HepG2 (cell line): ENCODE measurements at regions not wholly inside any gene's neighbourhood (a gene's known extent, or its start where the extent isn't known, plus 50 kb on each side); places are given as distances from the start of the nearest gene placed in this dataset.

ENCODE experiments used
- ATAC-seq: fragments of 200-7000 bp; cut with Tn5 transposase; 3 replicates; pipeline ENCODE4 v1.9.1; 2020; ENCODE audit warnings: mild to moderate bottlenecking, moderate library complexity
- BruUV-seq: library from RNA; stranded (reverse); fragments of 400-500 nt; replicated peaks from 2 replicates; lab custom pipeline; 2021; lab: Mats Ljungman, UMichigan
- CTCF ChIA-PET: fragments of 300-600 bp; formaldehyde crosslinking; extraction: SDS; loops from one replicate; lab custom pipeline; 2021; ENCODE audit warnings: low total read pairs, inconsistent platforms, low intra/inter-chr PET ratio; lab: Yijun Ruan, JAX
- POLR2A ChIA-PET: fragments of 350-600 bp; sonication (Branson Sonifier 250); formaldehyde crosslinking; loops from one replicate; lab custom pipeline; 2020; ENCODE audit warnings: antibody characterized with exemption, inconsistent platforms; lab: Yijun Ruan, JAX
- DNase-seq: peaks from one replicate; pipeline ENCODE4 v3.0.0-alpha.2; 2015; ENCODE audit warnings: low spot score
- FAIRE-seq: peaks from 3 replicates; lab custom pipeline; 2011; peaks lifted over from hg19 to GRCh38; lab: Jason Lieb, UNC
- H2AFZ ChIP-seq: one replicate; pipeline ENCODE4 v1.6.1; 2011; ENCODE audit warnings: low read length, inconsistent platforms
- H3K27ac ChIP-seq: fragments of 300-600 bp; 3 replicates; pipeline ENCODE4 v1.8.0; 2011; ENCODE audit warnings: mixed run types, mild to moderate bottlenecking, mixed read lengths, low read length, inconsistent platforms; ENCODE audit not compliant: insufficient read depth; ENCODE audit errors: extremely low read length
- H3K27me3 ChIP-seq, 2 experiments: fragments of 200-600 bp in 1 of 2; 2 replicates in 1 of 2; 3 replicates in 1 of 2; pipeline versions ENCODE4 v1.6.0 to v1.8.0; 2011; ENCODE audit warnings: low read length in 2 of 2, mild to moderate bottlenecking in 2 of 2, moderate library complexity in 2 of 2, inconsistent platforms in 1 of 2; ENCODE audit not compliant: insufficient read depth in 2 of 2, control insufficient read depth in 1 of 2
- H3K36me3 ChIP-seq, 2 experiments: fragments of 200-600 bp in 1 of 2; replicated peaks in 1 of 2; 2 replicates in 1 of 2; 3 replicates in 1 of 2; pipeline versions ENCODE4 v1.5.1 to v1.8.0; 2011; ENCODE audit warnings: low read length in 2 of 2, inconsistent platforms in 1 of 2; ENCODE audit not compliant: insufficient read depth in 2 of 2, control insufficient read depth in 1 of 2
- H3K4me1 ChIP-seq: 2 replicates; pipeline ENCODE4 v1.5.1; 2012; ENCODE audit warnings: low read length, inconsistent platforms; ENCODE audit not compliant: insufficient read depth
- H3K4me2 ChIP-seq: 2 replicates; pipeline ENCODE4 v1.6.0; 2011; ENCODE audit warnings: low read depth, low read length, inconsistent platforms
- H3K4me3 ChIP-seq, 3 experiments: fragments of 200-600 bp in 1 of 3; sonication (generic), shearing (Covaris generic) in 1 of 3; replicated peaks in 1 of 3; 2 replicates each; pipeline ENCODE4 v1.5.1; 2011 to 2016; ENCODE audit warnings: low read length in 3 of 3, inconsistent platforms in 2 of 3, low read depth in 2 of 3, mild to moderate bottlenecking in 2 of 3, control low read depth in 1 of 3, mixed read lengths in 1 of 3; ENCODE audit not compliant: insufficient read depth in 1 of 3
- H3K79me2 ChIP-seq: one replicate; pipeline ENCODE4 v1.6.1; 2011; ENCODE audit warnings: low read length, inconsistent platforms; ENCODE audit not compliant: insufficient read depth
- H3K9ac ChIP-seq: 2 replicates; pipeline ENCODE4 v1.6.0; 2011; ENCODE audit warnings: mild to moderate bottlenecking, low read depth, low read length, inconsistent platforms; ENCODE audit not compliant: insufficient read depth
- H3K9me3 ChIP-seq: 2 replicates; pipeline ENCODE4 v1.5.1; 2012; ENCODE audit warnings: mild to moderate bottlenecking, low read length
- H4K20me1 ChIP-seq: 2 replicates; pipeline ENCODE4 v1.6.0; 2011; ENCODE audit warnings: inconsistent platforms, mild to moderate bottlenecking, low read length, moderate library complexity; ENCODE audit not compliant: insufficient read depth
- BRCA1 ChIP-seq: sonication (generic); formaldehyde crosslinking; IDR thresholded peaks from 2 replicates; pipeline ENCODE4 v1.4.0; 2020; ENCODE audit warnings: missing genetic modification reagents
- CEBPB ChIP-seq: IDR thresholded peaks from 2 replicates; pipeline ENCODE4 v1.6.1; 2011; ENCODE audit warnings: low read depth, low read length, improper control_type of control experiment, borderline replicate concordance
- HNRNPK ChIP-seq: fragments of 200-400 bp; formaldehyde crosslinking; IDR thresholded peaks from 2 replicates; pipeline ENCODE4 v1.6.1; 2018; ENCODE audit warnings: low read length, low read depth, moderate library complexity, mild to moderate bottlenecking; ENCODE audit not compliant: poor library complexity, severe bottlenecking
- KDM1A ChIP-seq: IDR thresholded peaks from 2 replicates; pipeline ENCODE4 v1.6.1; 2016; ENCODE audit warnings: missing compliant biosample characterization
- MAFF ChIP-seq: IDR thresholded peaks from 2 replicates; pipeline ENCODE4 v1.6.1; 2011; ENCODE audit warnings: low read depth, low read length, improper control_type of control experiment
- MAFK ChIP-seq, 2 experiments: IDR thresholded peaks in 1 of 2; conservative IDR thresholded peaks in 1 of 2; 2 replicates each; pipeline ENCODE4 v1.6.1; 2011; ENCODE audit warnings: improper control_type of control experiment in 2 of 2, low read length in 2 of 2
- NFYC ChIP-seq: IDR thresholded peaks from 2 replicates; pipeline ENCODE4 v1.6.1; 2016; ENCODE audit warnings: missing genetic modification reagents, missing compliant biosample characterization
- ZBTB38 ChIP-seq: sonication (generic); formaldehyde crosslinking; IDR thresholded peaks from 2 replicates; pipeline ENCODE4 v1.5.1; 2020; ENCODE audit warnings: mild to moderate bottlenecking, missing genetic modification reagents
- ZBTB8A ChIP-seq: sonication (generic); formaldehyde crosslinking; IDR thresholded peaks from 2 replicates; pipeline ENCODE4 v1.4.0; 2020; ENCODE audit warnings: mild to moderate bottlenecking, low read depth, missing genetic modification reagents, borderline replicate concordance
- ZFP36L2 ChIP-seq: sonication (generic); formaldehyde crosslinking; IDR thresholded peaks from 2 replicates; pipeline ENCODE4 v1.4.0; 2020; ENCODE audit warnings: missing genetic modification reagents
- ZNF274 ChIP-seq: sonication (generic); formaldehyde crosslinking; IDR thresholded peaks from 2 replicates; pipeline ENCODE4 v1.5.1; 2020; ENCODE audit warnings: mild to moderate bottlenecking, missing genetic modification reagents
- ZNF33A ChIP-seq: sonication (generic); formaldehyde crosslinking; IDR thresholded peaks from 2 replicates; pipeline ENCODE4 v1.5.1; 2020; ENCODE audit warnings: missing genetic modification reagents, mild to moderate bottlenecking, moderate library complexity, borderline replicate concordance
- ZNF530 ChIP-seq: sonication (generic); formaldehyde crosslinking; IDR thresholded peaks from 2 replicates; pipeline ENCODE4 v1.5.0; 2020; ENCODE audit warnings: low read depth, mild to moderate bottlenecking, missing genetic modification reagents
- ZNF619 ChIP-seq: sonication (generic); formaldehyde crosslinking; IDR thresholded peaks from 2 replicates; pipeline ENCODE4 v1.4.0; 2020; ENCODE audit warnings: mild to moderate bottlenecking, missing genetic modification reagents
- WGBS: methylation state at CpG from one replicate; pipeline ENCODE4 v1.1.6; 2017; ENCODE audit warnings: low lambda C conversion rate; 5-methylcytosine and 5-hydroxymethylcytosine counted together
- in situ Hi-C: cut with HindIII; loops from 2 replicates; pipeline ENCODE4 v1.10.0; 2017; ENCODE audit warnings: low pct_unique_long_range_greater_than_20kb; ENCODE audit not compliant: extremely low pct_ligation_motif_present
- intact Hi-C: fragments of 100-400 bp; cut with micrococcal nuclease; formaldehyde crosslinking; loops from one replicate; pipeline ENCODE4 v1.10.0; 2022; ENCODE audit not compliant: unreplicated experiment
- TF ChIP-seq, protein P1 (sequence below): sonication (generic); formaldehyde crosslinking; IDR thresholded peaks from 2 replicates; pipeline ENCODE4 v1.9.0; 2022; ENCODE audit warnings: missing genetic modification reagents, mild to moderate bottlenecking, borderline replicate concordance
- TF ChIP-seq, protein P2 (sequence below): IDR thresholded peaks from 2 replicates; pipeline ENCODE4 v1.6.1; 2016; ENCODE audit warnings: mild to moderate bottlenecking

DNA sequence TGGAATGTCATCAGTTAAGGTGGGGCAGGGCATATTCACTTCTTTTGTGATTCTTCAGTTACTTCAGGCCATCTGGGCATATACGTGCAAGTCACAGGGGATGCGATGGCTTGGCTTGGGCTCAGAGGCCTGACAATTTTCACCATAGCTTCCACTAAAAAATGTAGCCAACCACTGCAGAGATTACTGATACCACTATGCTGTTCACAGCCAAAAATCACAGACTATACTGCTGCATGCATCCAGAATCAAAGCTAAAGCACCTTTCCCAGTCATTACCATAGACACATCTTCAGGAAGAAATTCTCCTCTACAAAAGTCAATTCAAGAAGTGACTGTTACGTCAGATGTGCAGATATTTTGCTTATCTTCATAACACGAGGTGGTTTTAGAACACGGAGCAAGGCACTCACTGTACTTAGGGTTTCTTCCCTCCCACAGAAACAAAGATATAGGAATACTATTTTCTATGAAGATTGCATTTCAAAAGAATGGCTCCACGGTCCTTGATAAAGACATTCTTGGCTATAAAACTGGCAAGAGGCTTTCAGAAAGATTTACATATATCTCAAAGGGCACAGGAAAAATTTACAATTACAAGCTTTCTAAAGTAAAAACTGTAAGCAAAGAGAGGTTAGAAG, 1556.6 kb upstream of the PRR20A start:
- TF ChIP-seq ZBTB8A, result no peak
- TF ChIP-seq KDM1A (CRISPR knock-in tag), result no peak
- TF ChIP-seq ZNF530, result no peak
- TF ChIP-seq HNRNPK, result no peak
- TF ChIP-seq BRCA1 (CRISPR knock-in tag), result no peak
- Histone ChIP-seq H3K27me3 (no peaks in the 10 kb centered on the region), H3K4me1 (no peaks in the 10 kb centered on the region), H3K9ac (no peak overlapping the region), H3K27ac (no peak overlapping the region), H3K9me3 (peaks cover 17% of the 10 kb centered on the region), H3K79me2 (no peaks in the 10 kb centered on the region), H4K20me1 (no peaks in the 10 kb centered on the region), H3K4me3 (no peak overlapping the region), H2AFZ (no peak overlapping the region), H3K36me3 (no peaks in the 10 kb centered on the region), H3K4me2 (no peak overlapping the region)
- intact Hi-C loops, result no loop called here
- POLR2A ChIA-PET, result no interaction called here
- ATAC-seq (no peak), DNase-seq (no peak), FAIRE-seq (no peak)
- CTCF ChIA-PET, result no interaction called here
- in situ Hi-C loops, result no loop called here
- no TSS peak for BruUV-seq
- WGBS, result 1% methylated on average over 6 of the region's 6 CpGs

DNA sequence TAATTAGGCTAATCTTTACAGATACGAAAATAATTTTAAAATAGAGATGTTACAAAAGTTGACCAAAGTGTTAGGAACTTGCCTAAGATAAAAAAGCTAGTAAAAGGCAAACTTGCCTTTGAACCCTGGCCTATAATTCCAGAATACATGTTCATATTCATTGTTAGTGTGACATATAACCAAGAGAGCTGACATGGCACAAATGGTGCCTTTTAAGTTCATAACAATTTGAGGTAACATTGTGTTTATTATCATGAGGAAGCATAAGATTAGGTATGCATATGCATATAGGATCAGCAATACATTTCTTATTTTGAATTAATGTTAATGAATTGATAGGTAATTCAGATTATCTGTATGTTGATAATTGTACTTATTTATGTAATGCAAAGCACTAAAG, 1537.9 kb upstream of the PRR20A start:
- FAIRE-seq, result no peak

More for the DNA sequence above, 1537.9 kb upstream of the PRR20A start:
- Histone ChIP-seq H3K4me1 (no peaks in the 10 kb centered on the region), H3K79me2 (no peaks in the 10 kb centered on the region), H3K27me3 (no peaks in the 10 kb centered on the region), H3K27ac (no peak overlapping the region), H4K20me1 (no peaks in the 10 kb centered on the region), H3K36me3 (no peaks in the 10 kb centered on the region), H3K4me2 (no peak overlapping the region), H3K9ac (no peak overlapping the region), H3K9me3 (peaks cover 10% of the 10 kb centered on the region; the same call in 1 of the 2 replicates), H3K4me3 (no peak overlapping the region), H2AFZ (no peak overlapping the region)
- DNase-seq (no peak), ATAC-seq (no peak)
- WGBS, result 7% methylated on average over 1 of the region's 1 CpG
- no TSS peak for BruUV-seq
- in situ Hi-C loops (no loop called here), intact Hi-C loops (no loop called here)
- ChIA-PET CTCF (no interaction called here), POLR2A (no interaction called here)
- TF ChIP-seq ZNF619 (no peak), MAFK (conservative IDR thresholded peaks at IDR 0.05 in 1 of 2, IDR thresholded peaks at IDR 0.05 in 1 of 2; ENCODE audit: low read length in 2 of 2) (peak; percentile 48 to 75; a peak in 2 of 4 replicates), NFYC (CRISPR knock-in tag) (no peak), ZFP36L2 (no peak), MAFF (peak; percentile 51; the same call in 1 of the 2 replicates), ZBTB38 (no peak), CEBPB (no peak), ZNF33A (CRISPR knock-in tag) (no peak), ZNF274 (CRISPR knock-in tag) (no peak)
- TF ChIP-seq, protein P1, sequence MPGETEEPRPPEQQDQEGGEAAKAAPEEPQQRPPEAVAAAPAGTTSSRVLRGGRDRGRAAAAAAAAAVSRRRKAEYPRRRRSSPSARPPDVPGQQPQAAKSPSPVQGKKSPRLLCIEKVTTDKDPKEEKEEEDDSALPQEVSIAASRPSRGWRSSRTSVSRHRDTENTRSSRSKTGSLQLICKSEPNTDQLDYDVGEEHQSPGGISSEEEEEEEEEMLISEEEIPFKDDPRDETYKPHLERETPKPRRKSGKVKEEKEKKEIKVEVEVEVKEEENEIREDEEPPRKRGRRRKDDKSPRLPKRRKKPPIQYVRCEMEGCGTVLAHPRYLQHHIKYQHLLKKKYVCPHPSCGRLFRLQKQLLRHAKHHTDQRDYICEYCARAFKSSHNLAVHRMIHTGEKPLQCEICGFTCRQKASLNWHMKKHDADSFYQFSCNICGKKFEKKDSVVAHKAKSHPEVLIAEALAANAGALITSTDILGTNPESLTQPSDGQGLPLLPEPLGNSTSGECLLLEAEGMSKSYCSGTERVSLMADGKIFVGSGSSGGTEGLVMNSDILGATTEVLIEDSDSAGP (CRISPR knock-in tag), result no peak
- TF ChIP-seq, protein P2, sequence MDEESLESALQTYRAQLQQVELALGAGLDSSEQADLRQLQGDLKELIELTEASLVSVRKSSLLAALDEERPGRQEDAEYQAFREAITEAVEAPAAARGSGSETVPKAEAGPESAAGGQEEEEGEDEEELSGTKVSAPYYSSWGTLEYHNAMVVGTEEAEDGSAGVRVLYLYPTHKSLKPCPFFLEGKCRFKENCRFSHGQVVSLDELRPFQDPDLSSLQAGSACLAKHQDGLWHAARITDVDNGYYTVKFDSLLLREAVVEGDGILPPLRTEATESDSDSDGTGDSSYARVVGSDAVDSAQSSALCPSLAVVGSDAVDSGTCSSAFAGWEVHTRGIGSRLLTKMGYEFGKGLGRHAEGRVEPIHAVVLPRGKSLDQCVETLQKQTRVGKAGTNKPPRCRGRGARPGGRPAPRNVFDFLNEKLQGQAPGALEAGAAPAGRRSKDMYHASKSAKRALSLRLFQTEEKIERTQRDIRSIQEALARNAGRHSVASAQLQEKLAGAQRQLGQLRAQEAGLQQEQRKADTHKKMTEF (CRISPR knock-in tag), result no peak
